22Rv1 (cell line): ENCODE measurements at regions not wholly inside any gene's neighbourhood (a gene's known extent, or its start where the extent isn't known, plus 50 kb on each side); places are given as distances from the start of the nearest gene placed in this dataset.

Source experiments
- H3K27ac ChIP-seq: fragments of 450-650 bp; 2 replicates; pipeline ENCODE4 v1.5.1; 2017
- CTCF ChIP-seq: fragments of 450-650 bp; IDR thresholded peaks from 2 replicates; pipeline ENCODE4 v1.5.1; 2017; ENCODE audit warnings: mild to moderate bottlenecking
- ZFX ChIP-seq: fragments of 450-650 bp; IDR thresholded peaks from 2 replicates; pipeline ENCODE4 v1.6.1; 2017; ENCODE audit warnings: antibody characterized with exemption, borderline replicate concordance

- H3K27ac ChIP-seq, result no peak overlapping the region
- TF ChIP-seq CTCF (no peak), ZFX (no peak)
Observed at GRCh38 chr3:153658136-153658535, 463.1 kb upstream of the ARHGEF26 start.

DNA sequence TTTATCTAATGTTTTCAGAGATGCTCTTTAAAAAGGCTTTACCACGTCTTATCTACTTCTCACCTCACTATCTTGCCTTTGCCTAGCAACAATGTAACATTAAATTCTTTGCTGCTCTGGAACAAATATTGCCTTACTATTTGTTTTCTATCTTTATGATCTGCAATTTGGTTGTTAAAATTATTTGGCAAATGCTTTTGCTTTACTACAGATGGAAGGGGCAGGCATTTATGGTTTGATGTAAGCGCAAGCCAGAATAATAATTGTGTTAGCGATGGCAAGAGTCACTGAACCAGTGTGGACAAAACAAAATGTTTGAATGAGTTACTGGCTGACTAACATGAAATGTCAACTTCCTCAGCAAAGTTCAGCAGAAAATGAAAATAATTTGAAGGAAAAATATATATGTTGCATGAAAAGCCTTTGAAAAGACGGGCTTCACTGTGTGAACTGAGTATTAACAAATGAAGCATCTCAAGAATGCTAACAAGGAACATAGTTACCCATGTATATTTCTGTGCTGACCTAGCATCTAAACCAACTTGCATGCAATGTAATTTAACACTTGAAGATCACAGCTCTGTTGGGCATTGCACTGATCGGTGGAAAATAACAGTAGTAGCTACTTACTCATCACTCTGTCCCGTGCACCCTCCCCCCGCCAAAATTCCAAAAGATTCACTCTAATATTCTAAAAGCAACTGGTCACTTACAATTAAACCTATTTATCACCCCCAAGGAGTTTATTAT lies 454.0 kb upstream of the ARHGEF26 start:
- no peak for TF ChIP-seq CTCF
- no peak for TF ChIP-seq ZFX
- H3K27ac ChIP-seq, result no peak overlapping the region

DNA sequence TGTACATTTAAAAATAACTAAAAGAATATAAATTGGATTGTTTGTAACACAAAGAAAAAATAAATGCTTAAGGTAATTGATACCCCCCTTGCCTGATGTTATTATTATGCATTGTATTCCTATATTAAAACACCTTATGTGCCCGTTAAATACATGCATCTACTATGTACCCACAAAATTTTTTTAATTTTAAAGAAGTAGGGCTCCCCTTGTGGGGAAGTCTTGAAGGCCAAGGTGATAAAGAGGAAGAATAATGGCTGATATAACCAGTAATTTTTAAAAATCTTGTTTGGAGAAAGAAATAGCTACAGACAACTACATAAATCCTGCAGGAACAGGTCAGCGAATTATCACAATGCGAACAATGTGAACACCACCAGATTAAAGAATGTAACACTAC lies 451.7 kb upstream of the ARHGEF26 start:
- TF ChIP-seq ZFX (no peak), CTCF (no peak)
- no peak overlapping the region for H3K27ac ChIP-seq

GRCh38 chr3:153670577-153670976 lies 450.6 kb upstream of the ARHGEF26 start:
- H3K27ac ChIP-seq, result no peak overlapping the region
- TF ChIP-seq CTCF (no peak), ZFX (no peak)

DNA sequence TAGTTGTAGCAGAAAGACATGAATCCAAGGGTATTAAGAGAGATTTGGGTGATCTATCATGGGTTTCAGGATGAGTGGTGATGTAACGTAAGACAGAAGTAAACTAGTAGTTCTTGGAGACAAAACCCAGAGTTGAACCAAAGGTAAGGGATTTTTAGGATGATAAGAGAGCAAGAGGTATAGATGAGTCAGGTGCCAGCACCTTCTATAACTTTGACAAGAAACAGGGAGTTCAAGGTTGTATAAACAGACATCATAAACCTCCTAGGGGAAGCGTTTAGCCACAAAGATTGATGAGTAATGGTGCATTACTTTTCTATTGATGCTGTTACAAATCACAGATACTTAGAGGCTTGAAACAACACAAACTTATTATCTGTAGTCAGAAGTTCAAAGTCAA lies 447.3 kb upstream of the ARHGEF26 start:
- TF ChIP-seq CTCF (no peak), ZFX (no peak)

GRCh38 chr3:153679714-153680113 lies 441.5 kb upstream of the ARHGEF26 start:
- TF ChIP-seq ZFX (no peak), CTCF (no peak)
- H3K27ac ChIP-seq, result no peak overlapping the region

More for the DNA sequence above, 447.3 kb upstream of the ARHGEF26 start:
- no peak overlapping the region for H3K27ac ChIP-seq

- no peak overlapping the region for H3K27ac ChIP-seq
- no peak for TF ChIP-seq CTCF
- TF ChIP-seq ZFX, result no peak
Observed at GRCh38 chr3:153680526-153680925, 440.7 kb upstream of the ARHGEF26 start.
